ENCODE measurements at regions not wholly inside any gene's neighbourhood (a gene's known extent, or its start where the extent isn't known, plus 50 kb on each side); places are given as distances from the start of the nearest gene placed in this dataset.

DNA sequence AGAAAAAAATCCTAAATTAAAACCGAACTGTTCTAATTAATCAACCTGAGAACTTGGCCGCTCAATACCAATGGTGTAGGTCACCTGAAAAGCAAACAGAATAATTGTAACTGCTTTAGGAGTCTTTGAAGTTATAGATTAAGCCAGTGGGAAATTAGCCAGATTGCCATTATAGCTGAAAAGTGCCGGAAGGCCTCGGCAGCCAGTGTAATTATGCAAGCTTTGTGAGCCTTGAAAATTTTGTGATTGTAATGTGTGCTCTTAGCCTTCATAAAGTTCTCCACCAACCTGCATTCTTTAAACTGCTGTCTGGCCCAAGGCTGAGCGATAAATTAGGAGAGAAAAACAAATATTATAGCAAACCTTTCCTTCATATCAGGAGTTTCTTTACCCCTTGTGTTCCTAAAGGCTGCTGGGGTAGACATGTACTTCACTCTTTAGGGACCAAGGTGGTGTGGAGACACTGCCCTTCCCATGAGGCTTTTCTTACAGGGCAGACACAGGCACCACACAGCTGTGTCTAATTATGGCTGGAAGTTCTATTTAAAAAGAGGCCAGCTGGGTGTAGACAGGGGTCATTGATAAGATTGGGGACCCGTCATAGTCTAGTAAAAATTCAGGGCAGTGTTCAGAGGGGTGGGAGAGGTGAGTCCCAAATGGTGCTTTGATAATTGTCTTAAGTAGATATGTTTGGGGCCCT lies 991.2 kb downstream of the FLRT2 start:
- no peak overlapping the region for H3K4me3 ChIP-seq (replicated peaks in 1 of 3; ENCODE audit: insufficient read depth in 1 of 3, low read depth in 1 of 3, low read length in 3 of 3)
- CTCF ChIA-PET, result no interaction called here
- H3K9ac ChIP-seq (replicated peaks; ENCODE audit: extremely low read depth, insufficient read depth, low read length), result no peak overlapping the region
- dilution Hi-C loops (cut with MboI; ENCODE audit: extremely low pct_ligation_motif_present, low sequenced_read_pairs), result no loop called here
- no peak overlapping the region for H3K4me2 ChIP-seq (ENCODE audit: insufficient read depth, low read length)
- no TSS peak for BruUV-seq (replicated peaks)
- H2AFZ ChIP-seq (ENCODE audit: low read depth, low read length), result no peak overlapping the region
- H3K27me3 ChIP-seq (ENCODE audit: control insufficient read depth in 2 of 2, insufficient read depth in 2 of 2, low read length in 2 of 2), result no peaks in the 10 kb centered on the region
- FAIRE-seq (no peak), DNase-seq (ENCODE audit: low read depth, low spot score) (no peak)
- no peaks in the 10 kb centered on the region for H3K9me1 ChIP-seq (replicated peaks; ENCODE audit: control insufficient read depth, extremely low read depth, insufficient read depth, low read length)
- H3K27ac ChIP-seq (ENCODE audit: insufficient read depth, low read depth, low read length), result no peak overlapping the region
- no peaks in the 10 kb centered on the region for H3K4me1 ChIP-seq (ENCODE audit: control insufficient read depth, extremely low read depth, insufficient read depth, low read length)
- no peaks in the 10 kb centered on the region for H3K79me2 ChIP-seq (ENCODE audit: control insufficient read depth, insufficient read depth, low read length)
- H3K36me3 ChIP-seq (ENCODE audit: control insufficient read depth in 2 of 2, extremely low read depth in 1 of 2, insufficient read depth in 2 of 2, low read length in 2 of 2), result no peaks in the 10 kb centered on the region
- TF ChIP-seq EZH2 (IDR thresholded peaks at IDR 0.05; ENCODE audit: borderline replicate concordance, low read depth, low read length, severe bottlenecking), result no peak
- no peak for TF ChIP-seq POLR2A (IDR thresholded peaks at IDR 0.05; ENCODE audit: low read depth, low read length)
- TF ChIP-seq, protein P1, sequence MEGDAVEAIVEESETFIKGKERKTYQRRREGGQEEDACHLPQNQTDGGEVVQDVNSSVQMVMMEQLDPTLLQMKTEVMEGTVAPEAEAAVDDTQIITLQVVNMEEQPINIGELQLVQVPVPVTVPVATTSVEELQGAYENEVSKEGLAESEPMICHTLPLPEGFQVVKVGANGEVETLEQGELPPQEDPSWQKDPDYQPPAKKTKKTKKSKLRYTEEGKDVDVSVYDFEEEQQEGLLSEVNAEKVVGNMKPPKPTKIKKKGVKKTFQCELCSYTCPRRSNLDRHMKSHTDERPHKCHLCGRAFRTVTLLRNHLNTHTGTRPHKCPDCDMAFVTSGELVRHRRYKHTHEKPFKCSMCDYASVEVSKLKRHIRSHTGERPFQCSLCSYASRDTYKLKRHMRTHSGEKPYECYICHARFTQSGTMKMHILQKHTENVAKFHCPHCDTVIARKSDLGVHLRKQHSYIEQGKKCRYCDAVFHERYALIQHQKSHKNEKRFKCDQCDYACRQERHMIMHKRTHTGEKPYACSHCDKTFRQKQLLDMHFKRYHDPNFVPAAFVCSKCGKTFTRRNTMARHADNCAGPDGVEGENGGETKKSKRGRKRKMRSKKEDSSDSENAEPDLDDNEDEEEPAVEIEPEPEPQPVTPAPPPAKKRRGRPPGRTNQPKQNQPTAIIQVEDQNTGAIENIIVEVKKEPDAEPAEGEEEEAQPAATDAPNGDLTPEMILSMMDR (IDR thresholded peaks at IDR 0.05; ENCODE audit: extremely low read depth in 1 of 2, insufficient read depth in 1 of 2, low read depth in 1 of 2, low read length in 2 of 2), result no peak
- POLR2A ChIA-PET, result no interaction called here
- intact Hi-C loops (cut with micrococcal nuclease), result no loop called here
- H4K20me1 ChIP-seq (replicated peaks; ENCODE audit: control insufficient read depth, extremely low read depth, insufficient read depth, low read length), result no peaks in the 10 kb centered on the region
- peaks cover 5% of the 10 kb centered on the region for H3K9me3 ChIP-seq (replicated peaks; ENCODE audit: control insufficient read depth, insufficient read depth, low read length)

DNA sequence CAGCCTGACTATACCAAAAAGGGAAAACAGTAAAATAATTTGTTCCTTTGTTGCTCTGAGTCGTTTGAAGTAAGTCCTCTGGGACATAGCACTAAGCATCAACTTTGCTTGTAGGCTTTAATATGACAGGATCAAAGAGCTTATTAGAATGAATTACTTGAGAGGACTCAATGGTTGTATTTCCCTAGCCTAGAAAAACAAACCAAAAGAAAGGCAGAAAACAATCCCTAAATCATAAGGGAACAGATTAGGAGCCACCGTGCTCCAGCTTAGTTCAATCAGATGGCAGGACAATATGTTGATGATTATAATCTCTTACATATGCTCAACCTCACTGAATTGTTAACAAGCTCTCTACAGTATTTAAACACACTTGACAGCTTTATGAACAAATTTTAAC lies 988.4 kb downstream of the FLRT2 start:
- Histone ChIP-seq H3K79me2 (ENCODE audit: control insufficient read depth, insufficient read depth, low read length) (no peaks in the 10 kb centered on the region), H4K20me1 (replicated peaks; ENCODE audit: control insufficient read depth, extremely low read depth, insufficient read depth, low read length) (no peaks in the 10 kb centered on the region), H3K4me2 (ENCODE audit: insufficient read depth, low read length) (no peak overlapping the region), H3K9me1 (replicated peaks; ENCODE audit: control insufficient read depth, extremely low read depth, insufficient read depth, low read length) (no peaks in the 10 kb centered on the region), H3K9ac (replicated peaks; ENCODE audit: extremely low read depth, insufficient read depth, low read length) (no peak overlapping the region), H3K4me1 (ENCODE audit: control insufficient read depth, extremely low read depth, insufficient read depth, low read length) (no peaks in the 10 kb centered on the region), H3K4me3 (replicated peaks in 1 of 3; ENCODE audit: insufficient read depth in 1 of 3, low read depth in 1 of 3, low read length in 3 of 3) (no peak overlapping the region), H2AFZ (ENCODE audit: low read depth, low read length) (no peak overlapping the region), H3K27ac (ENCODE audit: insufficient read depth, low read depth, low read length) (no peak overlapping the region), H3K36me3 (ENCODE audit: control insufficient read depth in 2 of 2, extremely low read depth in 1 of 2, insufficient read depth in 2 of 2, low read length in 2 of 2) (no peaks in the 10 kb centered on the region), H3K27me3 (ENCODE audit: control insufficient read depth in 2 of 2, insufficient read depth in 2 of 2, low read length in 2 of 2) (no peaks in the 10 kb centered on the region), H3K9me3 (replicated peaks; ENCODE audit: control insufficient read depth, insufficient read depth, low read length) (no peaks in the 10 kb centered on the region)
- intact Hi-C loops (cut with micrococcal nuclease), result no loop called here
- DNase-seq (ENCODE audit: low read depth, low spot score) (no peak), FAIRE-seq (no peak)
- CTCF ChIA-PET, result no interaction called here
- no TSS peak for BruUV-seq (replicated peaks)
- POLR2A ChIA-PET, result no interaction called here
- TF ChIP-seq POLR2AphosphoS5 (IDR thresholded peaks at IDR 0.05; ENCODE audit: insufficient read depth, low read depth, low read length) (no peak), JUN (IDR thresholded peaks at IDR 0.05; ENCODE audit: borderline replicate concordance, insufficient read depth, insufficient read length, low read depth) (no peak), FOS (IDR thresholded peaks at IDR 0.05; ENCODE audit: borderline replicate concordance, insufficient read depth, low read length) (no peak), MYC (IDR thresholded peaks at IDR 0.05; ENCODE audit: low read depth, low read length) (no peak), GATA2 (IDR thresholded peaks at IDR 0.05; ENCODE audit: insufficient read depth, insufficient read length, low read depth, low read length) (no peak), EZH2 (IDR thresholded peaks at IDR 0.05; ENCODE audit: borderline replicate concordance, low read depth, low read length, severe bottlenecking) (no peak), POLR2A (IDR thresholded peaks at IDR 0.05; ENCODE audit: low read depth, low read length) (no peak)
- TF ChIP-seq, protein P1 (IDR thresholded peaks at IDR 0.05; ENCODE audit: extremely low read depth in 1 of 2, insufficient read depth in 1 of 2, low read depth in 1 of 2, low read length in 2 of 2), result no peak
- TF ChIP-seq, protein P2, sequence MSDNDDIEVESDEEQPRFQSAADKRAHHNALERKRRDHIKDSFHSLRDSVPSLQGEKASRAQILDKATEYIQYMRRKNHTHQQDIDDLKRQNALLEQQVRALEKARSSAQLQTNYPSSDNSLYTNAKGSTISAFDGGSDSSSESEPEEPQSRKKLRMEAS (IDR thresholded peaks at IDR 0.05; ENCODE audit: insufficient read depth, insufficient read length), result no peak
- dilution Hi-C loops (cut with MboI; ENCODE audit: extremely low pct_ligation_motif_present, low sequenced_read_pairs), result no loop called here
